GM19043 (cell line): ENCODE measurements at regions not wholly inside any gene's neighbourhood (a gene's known extent, or its start where the extent isn't known, plus 50 kb on each side); places are given as distances from the start of the nearest gene placed in this dataset.
A peak's percentile ranks its signal among the peaks of the same experiment; 100 is the strongest.

Experiments used
- ATAC-seq: cut with Tn5 transposase; IDR thresholded peaks from one replicate; pipeline ENCODE4 v1.9.1; 2021; ENCODE audit warnings: low read depth; ENCODE audit not compliant: unreplicated experiment

DNA sequence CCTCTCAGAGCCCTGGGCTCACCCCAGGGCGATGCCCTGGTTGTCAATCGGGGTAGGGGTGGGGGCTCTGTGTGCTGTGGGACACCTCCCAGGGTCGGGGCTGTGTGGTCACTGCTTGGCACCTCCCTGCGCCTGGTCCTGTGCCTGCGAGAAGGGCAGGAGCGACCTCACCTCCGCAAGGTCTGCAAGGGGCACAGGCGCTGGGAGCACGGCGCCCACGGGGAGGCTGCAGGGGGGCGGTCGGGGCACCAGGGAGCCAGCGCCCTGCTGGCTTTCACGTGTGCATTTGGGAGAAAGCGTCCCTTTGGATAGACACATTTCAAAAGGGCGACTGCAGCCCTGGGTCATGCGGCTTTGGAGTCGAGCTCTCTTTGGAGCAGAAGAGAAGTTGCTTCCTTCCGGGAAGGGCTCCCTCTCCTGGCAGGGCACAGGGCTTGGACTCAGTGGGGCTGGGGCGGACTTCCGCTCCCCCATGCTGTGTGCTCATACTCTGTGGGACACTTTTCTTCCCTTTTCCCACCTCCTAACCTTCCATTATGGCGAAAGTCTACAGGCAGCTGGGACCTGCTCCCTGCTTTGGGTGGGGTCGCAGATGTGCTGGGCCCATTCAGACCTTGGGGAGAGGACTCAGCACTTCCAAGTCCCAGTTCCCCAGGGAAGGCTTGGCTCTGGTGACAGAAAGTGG is 52.9 kb upstream of the SLC28A3 start:
- ATAC-seq = no peak

DNA sequence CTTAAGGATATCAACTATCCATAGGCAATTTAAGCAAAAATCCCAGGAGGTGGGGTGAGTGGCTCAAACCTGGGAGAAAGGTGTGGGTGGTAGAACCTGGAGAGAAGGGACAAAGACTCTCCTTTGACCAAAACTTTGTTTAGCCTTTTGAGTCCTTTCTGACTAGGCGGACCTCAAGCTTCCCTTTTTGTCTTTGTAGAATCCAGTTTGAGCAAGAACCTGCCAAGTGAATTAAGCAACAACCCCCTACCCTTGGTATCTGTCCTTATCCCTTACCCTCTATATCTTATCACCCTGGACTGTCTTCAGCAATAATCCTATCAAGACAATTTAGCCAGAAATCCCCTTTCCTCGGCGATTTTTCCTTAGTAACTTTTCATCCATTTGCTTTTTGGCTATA is 53.5 kb upstream of the SLC28A3 start:
- no peak for ATAC-seq

- peak; percentile 63 for ATAC-seq
These were observed 56.7 kb upstream of the SLC28A3 start for GRCh38 chr9:84397151-84397728.

- no peak for ATAC-seq
These were observed 57.3 kb upstream of the SLC28A3 start for GRCh38 chr9:84397822-84398221.

GRCh38 chr9:84402517-84402916 is 62.0 kb upstream of the SLC28A3 start:
- no peak for ATAC-seq

DNA sequence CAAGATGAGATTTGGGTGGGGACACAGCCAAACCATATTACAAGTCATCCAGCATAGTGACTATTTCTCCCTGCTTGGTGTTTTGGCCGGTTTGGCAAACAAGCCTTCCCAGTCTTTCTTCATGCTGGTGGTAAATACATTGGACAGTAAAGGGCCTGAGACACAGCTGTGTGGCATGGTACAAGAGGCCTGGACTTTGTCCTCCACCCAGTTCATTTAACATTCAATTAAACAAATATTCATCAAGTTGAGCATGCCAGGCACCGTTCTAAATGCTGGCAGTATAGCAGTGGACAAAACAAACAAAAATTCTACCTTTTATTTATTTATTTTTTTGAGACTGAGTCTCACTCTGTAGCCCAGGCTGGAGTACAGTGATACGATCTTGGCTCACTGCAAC is 62.7 kb upstream of the SLC28A3 start:
- ATAC-seq = no peak

- no peak for ATAC-seq
These were observed 63.6 kb upstream of the SLC28A3 start for GRCh38 chr9:84404095-84404686.

GRCh38 chr9:84405667-84406066 is 65.1 kb upstream of the SLC28A3 start:
- no peak for ATAC-seq

DNA sequence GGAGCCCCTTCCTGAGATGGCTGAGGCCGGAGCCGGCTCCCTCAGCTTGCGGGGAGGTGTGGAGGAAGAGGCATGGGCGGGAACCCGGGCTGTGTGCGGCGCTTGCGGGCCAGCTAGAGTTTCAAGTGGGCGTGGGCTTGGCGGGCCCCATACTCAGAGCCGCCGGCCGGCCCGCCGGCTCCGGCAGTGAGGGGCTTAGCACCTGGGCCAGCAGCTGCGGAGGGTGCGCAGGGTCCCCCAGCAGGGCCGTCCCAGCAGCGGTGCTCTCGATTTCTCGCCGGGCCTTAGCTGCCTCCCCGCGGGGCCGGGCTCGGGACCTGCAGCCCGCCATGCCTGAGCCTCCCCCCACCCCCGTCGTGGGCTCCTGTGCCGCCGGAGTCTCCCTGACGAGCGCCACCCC is 67.9 kb upstream of the SLC28A3 start:
- ATAC-seq = no peak

- no peak for ATAC-seq
These were observed 71.2 kb upstream of the SLC28A3 start for GRCh38 chr9:84411683-84412267.

GRCh38 chr9:84412654-84413053 is 72.1 kb upstream of the SLC28A3 start:
- ATAC-seq = no peak

GRCh38 chr9:84413301-84413700 is 72.7 kb upstream of the SLC28A3 start:
- ATAC-seq = no peak

- no peak for ATAC-seq
These were observed 78.6 kb upstream of the SLC28A3 start for GRCh38 chr9:84419031-84419602.

GRCh38 chr9:84424931-84425330 is 84.4 kb upstream of the SLC28A3 start:
- no peak for ATAC-seq

DNA sequence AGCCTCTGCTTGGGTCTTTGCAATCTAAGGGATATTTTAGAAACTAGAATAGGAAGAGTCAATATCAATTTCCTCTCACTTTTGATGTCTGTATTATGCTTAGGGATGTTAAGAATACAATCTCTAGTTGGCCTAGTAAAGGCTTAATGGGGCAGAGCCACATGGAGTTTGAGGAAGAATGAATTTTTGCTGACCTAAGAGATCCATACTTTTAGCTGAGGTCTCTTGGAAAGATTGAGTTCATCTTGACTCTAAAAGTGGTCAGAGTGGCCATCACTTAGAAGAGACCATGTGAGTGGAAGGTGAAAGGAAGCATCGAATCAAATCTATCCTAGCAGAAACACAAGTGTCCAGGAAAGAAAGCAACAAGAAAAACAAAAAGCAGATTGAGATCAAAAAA is 92.2 kb upstream of the SLC28A3 start:
- ATAC-seq = no peak

DNA sequence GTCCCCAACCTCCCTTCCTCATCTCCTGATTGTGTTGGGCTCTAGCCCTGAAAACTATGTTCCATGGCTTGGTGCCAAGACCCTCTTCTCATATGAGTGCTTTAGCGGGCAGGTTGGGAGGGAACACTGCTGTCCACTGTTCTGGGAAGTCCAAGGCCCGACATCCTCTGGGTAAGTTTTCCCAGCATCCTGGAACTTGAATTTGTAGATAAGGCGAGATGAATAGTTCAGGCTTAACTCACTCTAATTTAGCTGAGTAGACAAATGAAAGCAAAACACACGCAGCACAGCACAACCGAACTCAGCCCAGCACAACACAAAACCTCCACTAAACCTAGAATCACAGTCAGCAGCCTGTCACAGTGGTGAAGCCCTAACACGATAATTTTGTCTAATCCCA is 95.3 kb upstream of the SLC28A3 start:
- no peak for ATAC-seq

- ATAC-seq = no peak
These were observed 96.0 kb upstream of the SLC28A3 start for GRCh38 chr9:84436386-84437109.

GRCh38 chr9:84438391-84438790 is 97.8 kb upstream of the SLC28A3 start:
- ATAC-seq = no peak

DNA sequence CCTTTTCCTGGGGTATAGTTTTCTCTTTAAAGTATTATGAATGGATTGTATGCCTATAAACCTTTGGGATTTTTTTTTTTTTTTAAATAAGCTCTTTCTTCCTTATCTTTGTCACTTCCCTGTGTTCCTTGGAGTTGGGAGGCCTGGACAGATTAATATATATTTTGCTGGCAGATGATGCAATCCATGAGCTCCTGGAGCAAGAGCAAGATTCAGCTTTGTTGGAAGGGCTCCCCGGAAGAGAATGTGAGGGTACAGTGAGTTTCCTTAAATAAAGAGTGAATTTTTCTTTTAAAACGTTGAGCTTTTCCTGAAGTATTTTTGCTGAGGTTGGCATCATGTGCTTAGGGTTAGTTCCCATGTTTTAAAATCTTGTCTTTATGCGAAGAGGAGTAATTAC is 98.7 kb upstream of the SLC28A3 start:
- ATAC-seq = no peak

- ATAC-seq = no peak
These were observed 102.2 kb upstream of the SLC28A3 start for GRCh38 chr9:84442712-84443111.

DNA sequence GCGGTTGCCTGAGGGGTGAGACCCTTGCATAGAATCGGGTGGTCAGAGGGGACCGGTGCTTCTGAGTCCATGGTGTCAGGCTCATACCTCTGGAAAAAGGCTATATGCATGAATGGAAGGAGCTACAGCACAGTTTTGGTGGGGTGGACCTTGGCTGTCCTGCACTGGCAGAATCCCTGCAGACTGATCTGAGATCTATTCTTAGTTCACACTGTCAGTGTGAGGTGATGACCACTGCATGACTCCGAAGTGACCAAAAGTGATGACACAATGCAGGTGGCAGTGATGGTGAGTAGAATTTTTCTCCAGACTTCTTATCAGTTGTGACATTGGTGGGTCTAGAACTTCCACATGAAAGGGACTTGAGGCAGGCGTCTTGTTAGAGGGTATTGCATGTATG is 105.2 kb upstream of the SLC28A3 start:
- no peak for ATAC-seq
